NCI-H2196 (cell line): ENCODE measurements at regions not wholly inside any gene's neighbourhood (a gene's known extent, or its start where the extent isn't known, plus 50 kb on each side); places are given as distances from the start of the nearest gene placed in this dataset.
"Not testable (repeated sequence)": the region's sequence is repeated elsewhere in the genome, so short reads cannot be mapped to it uniquely, and the experiment has no call there.

Source experiments
- DNase-seq: peaks from one replicate; lab custom pipeline; 2025; ENCODE audit not compliant: unreplicated experiment; lab: John Stamatoyannopoulos, UW

DNA sequence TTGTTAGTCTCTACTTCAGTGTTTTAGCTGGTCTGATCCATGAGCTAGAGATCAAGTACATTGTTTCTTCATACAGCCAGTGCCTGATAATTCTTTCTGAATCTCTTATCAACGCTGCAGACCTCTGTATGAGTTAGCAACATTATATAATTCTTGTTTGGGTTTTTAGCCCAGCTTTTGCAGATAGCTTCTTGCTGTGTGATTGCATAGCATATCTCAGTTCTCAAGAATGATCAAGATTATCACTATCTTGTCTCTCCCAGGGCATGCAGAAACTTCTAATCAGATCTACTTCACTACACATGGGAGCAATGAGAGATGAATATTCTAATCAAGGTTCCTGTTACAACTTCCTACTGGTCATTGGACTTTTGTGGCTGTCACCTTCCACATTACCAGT is 158.3 kb downstream of the FAM174A start:
- no peak for DNase-seq

GRCh38 chr5:100694100-100694499 is 158.9 kb downstream of the FAM174A start:
- DNase-seq: no peak

DNA sequence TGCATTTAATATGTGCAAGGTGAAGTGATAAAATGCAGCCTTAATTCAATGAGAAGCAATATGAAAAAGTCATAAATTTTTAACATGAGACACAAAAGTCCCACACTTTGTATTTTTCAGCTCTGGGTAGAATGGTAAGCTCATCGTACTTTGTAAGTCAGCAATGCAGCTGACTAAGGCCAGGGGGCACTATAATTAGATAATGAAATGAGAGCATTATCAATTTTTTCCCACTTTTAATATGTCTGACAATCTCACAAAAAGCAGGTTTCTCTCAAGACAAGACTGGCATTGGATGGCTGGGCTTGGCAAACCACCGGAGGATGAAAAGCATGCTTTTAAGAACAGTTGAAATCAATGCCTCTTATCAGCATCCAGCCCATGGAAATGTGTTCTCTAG is 162.8 kb downstream of the FAM174A start:
- DNase-seq: no peak

GRCh38 chr5:100706776-100707175 is 171.6 kb downstream of the FAM174A start:
- no peak for DNase-seq

GRCh38 chr5:100708645-100709171 is 173.5 kb downstream of the FAM174A start:
- no peak for DNase-seq

GRCh38 chr5:100709771-100710170 is 174.6 kb downstream of the FAM174A start:
- DNase-seq: no peak

GRCh38 chr5:100714780-100715179 is 179.6 kb downstream of the FAM174A start:
- DNase-seq: not testable (repeated sequence)

DNA sequence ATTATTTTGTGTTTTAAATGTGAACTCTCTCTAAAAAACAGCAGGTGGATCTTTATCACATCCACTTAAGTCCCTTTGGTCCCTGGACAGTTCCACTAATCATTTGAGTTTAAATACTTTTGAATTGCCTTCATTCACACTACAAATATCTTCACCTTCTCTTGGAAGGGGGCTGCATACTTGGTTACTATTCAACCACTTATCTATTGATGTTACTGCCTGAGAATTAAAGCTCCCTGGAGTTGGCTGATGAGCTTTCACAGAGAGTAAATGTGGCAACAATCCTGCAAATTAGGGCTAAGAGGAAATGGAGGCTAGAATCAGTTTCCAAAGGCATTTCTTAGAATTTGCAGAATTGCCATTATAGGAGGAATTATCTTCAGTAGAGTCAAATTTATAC is 180.4 kb downstream of the ST8SIA4 start:
- no peak for DNase-seq

DNA sequence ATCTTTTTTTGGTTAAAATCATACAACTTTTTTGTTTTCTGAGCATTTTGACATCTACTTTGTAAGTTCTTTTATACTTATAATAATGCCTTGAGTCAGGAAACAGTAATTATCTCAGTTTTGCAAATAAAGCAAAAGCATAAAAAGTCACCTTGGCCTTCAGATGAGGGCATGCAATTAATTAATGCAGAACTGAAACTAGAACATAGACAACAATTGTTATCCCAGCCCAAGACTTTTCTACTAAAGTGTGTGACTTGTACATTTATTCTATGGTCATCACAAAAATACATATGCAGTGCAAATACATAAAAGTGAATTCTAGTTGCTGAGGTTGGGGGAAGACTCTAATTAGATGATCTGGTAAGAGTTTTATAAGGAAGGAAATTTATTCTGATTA is 179.9 kb downstream of the ST8SIA4 start:
- DNase-seq: no peak

GRCh38 chr5:100726116-100726515 is 177.0 kb downstream of the ST8SIA4 start:
- DNase-seq: no peak

DNA sequence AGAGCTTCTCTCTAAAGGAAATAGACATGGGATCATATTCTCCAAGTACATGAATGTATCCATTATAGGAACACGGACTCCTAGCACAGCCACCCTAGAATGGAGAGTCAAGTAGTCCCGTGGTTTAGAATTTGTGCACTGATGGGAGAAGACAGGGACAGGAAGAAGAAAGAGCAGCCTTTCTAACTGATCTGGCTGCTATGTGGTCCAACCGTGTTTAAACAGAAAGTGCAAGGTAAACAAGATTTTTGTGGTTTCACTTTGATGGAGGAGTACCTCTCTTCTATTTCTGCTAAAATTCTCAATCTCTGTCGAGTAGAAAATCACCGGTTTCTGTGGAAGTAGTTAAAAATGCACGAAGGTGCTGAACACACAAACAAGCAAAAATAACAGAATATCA is 171.3 kb downstream of the ST8SIA4 start:
- peak; percentile 21 for DNase-seq

GRCh38 chr5:100746730-100747129 is 156.4 kb downstream of the ST8SIA4 start:
- DNase-seq: no peak

- DNase-seq: no peak
Measured at GRCh38 chr5:100749771-100750284, 153.3 kb downstream of the ST8SIA4 start.

GRCh38 chr5:100755435-100755834 is 147.6 kb downstream of the ST8SIA4 start:
- DNase-seq: no peak
